Immature natural killer cell (primary cell): ENCODE measurements at regions not wholly inside any gene's neighbourhood (a gene's known extent, or its start where the extent isn't known, plus 50 kb on each side); places are given as distances from the start of the nearest gene placed in this dataset.

Experiments
- DNase-seq, 3 donors: peaks; one replicate each; pipeline ENCODE4 v3.0.0; 2022; ENCODE audit warnings: mixed read lengths in 1 of 3
- H3K27ac Mint-ChIP-seq, 6 donors: one replicate each; pipeline ENCODE4 v1.8.0; 2020; ENCODE audit warnings: mixed read lengths in 6 of 6, mild to moderate bottlenecking in 5 of 6, inconsistent platforms in 4 of 6, moderate library complexity in 3 of 6
- H3K27me3 Mint-ChIP-seq, 3 donors: one replicate each; pipeline ENCODE4 v1.8.0; 2020 to 2021; ENCODE audit warnings: low read depth in 3 of 3, mild to moderate bottlenecking in 3 of 3, mixed read lengths in 3 of 3, moderate library complexity in 3 of 3, inconsistent platforms in 1 of 3
- H3K36me3 Mint-ChIP-seq, 3 donors: one replicate each; pipeline ENCODE4 v1.8.0; 2020; ENCODE audit warnings: mixed read lengths in 3 of 3, inconsistent platforms in 2 of 3, mild to moderate bottlenecking in 2 of 3
- H3K4me1 Mint-ChIP-seq, 2 donors: one replicate each; pipeline ENCODE4 v1.8.0; 2020; ENCODE audit warnings: inconsistent platforms in 2 of 2, mild to moderate bottlenecking in 2 of 2, mixed read lengths in 2 of 2, moderate library complexity in 1 of 2
- H3K4me3 Mint-ChIP-seq, 5 donors: one replicate each; pipeline ENCODE4 v1.8.0; 2020; ENCODE audit warnings: mild to moderate bottlenecking in 5 of 5, mixed read lengths in 5 of 5, inconsistent platforms in 3 of 5, moderate library complexity in 3 of 5
- H3K9me3 Mint-ChIP-seq, 6 donors: one replicate each; pipeline ENCODE4 v1.8.0; 2020; ENCODE audit warnings: mild to moderate bottlenecking in 6 of 6, mixed read lengths in 6 of 6, inconsistent platforms in 4 of 6, moderate library complexity in 3 of 6

GRCh38 chr1:58317086-58317485 lies 229.4 kb downstream of the OMA1 start:
- H3K4me3 Mint-ChIP-seq, result no peak overlapping the region
- no peak overlapping the region for H3K27ac Mint-ChIP-seq
- DNase-seq, result no peak
- H3K27me3 Mint-ChIP-seq, result peaks cover 0 to 2% (median 0%) of the 10 kb centered on the region in 3 donors
- H3K36me3 Mint-ChIP-seq, result peaks cover 0 to 3% (median 3%) of the 10 kb centered on the region in 3 donors
- peaks cover 0 to 11% of the 10 kb centered on the region in 2 donors for H3K4me1 Mint-ChIP-seq
- H3K9me3 Mint-ChIP-seq, result no peaks in the 10 kb centered on the region

- H3K4me3 Mint-ChIP-seq, result no peak overlapping the region
- peaks cover 6 to 16% of the 10 kb centered on the region in 2 donors for H3K4me1 Mint-ChIP-seq
- H3K36me3 Mint-ChIP-seq, result peaks cover 0 to 3% (median 3%) of the 10 kb centered on the region in 3 donors
- H3K9me3 Mint-ChIP-seq, result no peaks in the 10 kb centered on the region
- H3K27me3 Mint-ChIP-seq, result no peaks in the 10 kb centered on the region
- no peak overlapping the region for H3K27ac Mint-ChIP-seq
- DNase-seq, result no peak
These were observed 230.4 kb downstream of the OMA1 start for GRCh38 chr1:58316141-58316540.

- H3K4me1 Mint-ChIP-seq, result peaks cover 6 to 16% of the 10 kb centered on the region in 2 donors
- no peak overlapping the region for H3K4me3 Mint-ChIP-seq
- no peak overlapping the region for H3K27ac Mint-ChIP-seq
- no peaks in the 10 kb centered on the region for H3K9me3 Mint-ChIP-seq
- H3K27me3 Mint-ChIP-seq, result no peaks in the 10 kb centered on the region
- DNase-seq, result no peak
- no peaks in the 10 kb centered on the region for H3K36me3 Mint-ChIP-seq
These were observed 233.5 kb downstream of the OMA1 start for GRCh38 chr1:58312971-58313563.

GRCh38 chr1:58312461-58312860 lies 234.1 kb downstream of the OMA1 start:
- DNase-seq, result no peak
- H3K27me3 Mint-ChIP-seq, result no peaks in the 10 kb centered on the region
- peaks cover 6 to 16% of the 10 kb centered on the region in 2 donors for H3K4me1 Mint-ChIP-seq
- no peaks in the 10 kb centered on the region for H3K36me3 Mint-ChIP-seq
- H3K9me3 Mint-ChIP-seq, result no peaks in the 10 kb centered on the region
- no peak overlapping the region for H3K4me3 Mint-ChIP-seq
- no peak overlapping the region for H3K27ac Mint-ChIP-seq

- H3K27me3 Mint-ChIP-seq, result no peaks in the 10 kb centered on the region
- H3K4me3 Mint-ChIP-seq, result no peak overlapping the region
- H3K36me3 Mint-ChIP-seq, result no peaks in the 10 kb centered on the region
These were observed 235.6 kb downstream of the OMA1 start for GRCh38 chr1:58310881-58311280.

GRCh38 chr1:58310469-58310868 lies 236.1 kb downstream of the OMA1 start:
- DNase-seq, result no peak
- Mint-ChIP-seq H3K4me3 (no peak overlapping the region), H3K27me3 (no peaks in the 10 kb centered on the region), H3K36me3 (no peaks in the 10 kb centered on the region), H3K9me3 (no peaks in the 10 kb centered on the region), H3K4me1 (peaks cover 6 to 16% of the 10 kb centered on the region in 2 donors), H3K27ac (no peak overlapping the region)

More at GRCh38 chr1:58310881-58311280, 235.6 kb downstream of the OMA1 start:
- Mint-ChIP-seq H3K9me3 (no peaks in the 10 kb centered on the region), H3K27ac (no peak overlapping the region), H3K4me1 (peaks cover 6 to 16% of the 10 kb centered on the region in 2 donors)
- DNase-seq, result no peak

GRCh38 chr1:58308206-58308605 lies 238.3 kb downstream of the OMA1 start:
- no peak overlapping the region for H3K27ac Mint-ChIP-seq
- H3K27me3 Mint-ChIP-seq, result no peaks in the 10 kb centered on the region
- no peak overlapping the region for H3K4me3 Mint-ChIP-seq
- no peaks in the 10 kb centered on the region for H3K36me3 Mint-ChIP-seq
- peaks cover 6 to 12% of the 10 kb centered on the region in 2 donors for H3K4me1 Mint-ChIP-seq
- no peaks in the 10 kb centered on the region for H3K9me3 Mint-ChIP-seq
- DNase-seq, result no peak

GRCh38 chr1:58307431-58307830 lies 239.1 kb downstream of the OMA1 start:
- no peak for DNase-seq
- no peaks in the 10 kb centered on the region for H3K27me3 Mint-ChIP-seq
- peaks cover 0 to 2% (median 0%) of the 10 kb centered on the region in 6 donors for H3K9me3 Mint-ChIP-seq
- no peak overlapping the region for H3K4me3 Mint-ChIP-seq
- no peaks in the 10 kb centered on the region for H3K36me3 Mint-ChIP-seq
- peaks cover 6 to 7% of the 10 kb centered on the region in 2 donors for H3K4me1 Mint-ChIP-seq
- no peak overlapping the region for H3K27ac Mint-ChIP-seq

- no peak for DNase-seq
- Mint-ChIP-seq H3K27ac (no peak overlapping the region), H3K9me3 (peaks cover 0 to 2% (median 0%) of the 10 kb centered on the region in 6 donors), H3K36me3 (no peaks in the 10 kb centered on the region), H3K4me1 (no peaks in the 10 kb centered on the region), H3K27me3 (peaks cover 0 to 2% (median 0%) of the 10 kb centered on the region in 3 donors), H3K4me3 (no peak overlapping the region)
These were observed 240.9 kb downstream of the OMA1 start for GRCh38 chr1:58305622-58306021.

- no peak overlapping the region for H3K4me3 Mint-ChIP-seq
- no peak overlapping the region for H3K27ac Mint-ChIP-seq
- H3K36me3 Mint-ChIP-seq, result no peaks in the 10 kb centered on the region
- peaks cover 0 to 2% (median 0%) of the 10 kb centered on the region in 6 donors for H3K9me3 Mint-ChIP-seq
- DNase-seq, result no peak
- no peaks in the 10 kb centered on the region for H3K4me1 Mint-ChIP-seq
- H3K27me3 Mint-ChIP-seq, result peaks cover 0 to 2% (median 0%) of the 10 kb centered on the region in 3 donors
These were observed 242.1 kb downstream of the OMA1 start for GRCh38 chr1:58304346-58304975.

GRCh38 chr1:58303841-58304240 lies 242.7 kb downstream of the OMA1 start:
- no peak for DNase-seq
- Mint-ChIP-seq H3K9me3 (peaks cover 0 to 2% (median 0%) of the 10 kb centered on the region in 6 donors), H3K27me3 (peaks cover 0 to 2% (median 0%) of the 10 kb centered on the region in 3 donors), H3K27ac (no peak overlapping the region), H3K4me3 (no peak overlapping the region), H3K4me1 (no peaks in the 10 kb centered on the region), H3K36me3 (no peaks in the 10 kb centered on the region)

GRCh38 chr1:58293388-58293787 lies 253.1 kb downstream of the OMA1 start:
- Mint-ChIP-seq H3K27me3 (peaks cover 0 to 3% (median 2%) of the 10 kb centered on the region in 3 donors), H3K27ac (no peak overlapping the region), H3K4me1 (no peaks in the 10 kb centered on the region), H3K9me3 (no peaks in the 10 kb centered on the region), H3K4me3 (no peak overlapping the region), H3K36me3 (peaks cover 0 to 7% (median 0%) of the 10 kb centered on the region in 3 donors)
- no peak for DNase-seq

- Mint-ChIP-seq H3K27ac (no peak overlapping the region), H3K9me3 (no peaks in the 10 kb centered on the region), H3K4me1 (no peaks in the 10 kb centered on the region), H3K4me3 (no peak overlapping the region), H3K27me3 (peaks cover 0 to 2% (median 1%) of the 10 kb centered on the region in 3 donors), H3K36me3 (peaks cover 0 to 11% (median 0%) of the 10 kb centered on the region in 3 donors)
- no peak for DNase-seq
These were observed 255.7 kb downstream of the OMA1 start for GRCh38 chr1:58290685-58291372.

- Mint-ChIP-seq H3K4me3 (no peak overlapping the region), H3K27me3 (peaks cover 0 to 2% (median 1%) of the 10 kb centered on the region in 3 donors), H3K9me3 (no peaks in the 10 kb centered on the region), H3K36me3 (peaks cover 0 to 11% (median 0%) of the 10 kb centered on the region in 3 donors), H3K4me1 (no peaks in the 10 kb centered on the region), H3K27ac (no peak overlapping the region)
- no peak for DNase-seq
These were observed 257.8 kb downstream of the OMA1 start for GRCh38 chr1:58288624-58289142.
